Fibroblast of upper back skin (primary cell): ENCODE measurements at regions not wholly inside any gene's neighbourhood (a gene's known extent, or its start where the extent isn't known, plus 50 kb on each side); places are given as distances from the start of the nearest gene placed in this dataset.
"Not testable (repeated sequence)": the region's sequence is repeated elsewhere in the genome, so short reads cannot be mapped to it uniquely, and the experiment has no call there.

Source experiments
- DNase-seq: peaks from one replicate; pipeline ENCODE4 v3.0.0-alpha.2; 2013

DNA sequence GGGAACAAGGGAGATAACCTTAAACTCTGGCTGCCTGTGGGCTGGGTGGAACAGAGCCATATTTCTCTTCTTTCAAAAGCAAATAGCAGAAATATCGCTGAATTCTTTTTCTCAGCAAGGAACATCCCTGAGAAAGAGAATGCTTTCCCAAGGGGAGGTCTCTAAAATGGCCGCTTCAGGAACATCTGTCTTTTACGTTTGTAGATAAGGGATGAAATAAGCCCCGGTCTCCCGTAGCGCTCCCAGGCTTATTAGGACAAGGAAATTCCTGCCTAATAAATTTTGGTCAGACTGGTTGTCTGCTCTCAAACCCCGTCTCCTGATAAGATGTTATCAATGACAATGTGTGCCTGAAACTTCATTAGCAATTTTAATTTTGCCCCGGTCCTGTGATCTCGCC is 340.6 kb upstream of the IGFBP3 start:
- DNase-seq: not testable (repeated sequence)

GRCh38 chr7:46259947-46260346 is 338.9 kb upstream of the IGFBP3 start:
- DNase-seq: no peak

DNA sequence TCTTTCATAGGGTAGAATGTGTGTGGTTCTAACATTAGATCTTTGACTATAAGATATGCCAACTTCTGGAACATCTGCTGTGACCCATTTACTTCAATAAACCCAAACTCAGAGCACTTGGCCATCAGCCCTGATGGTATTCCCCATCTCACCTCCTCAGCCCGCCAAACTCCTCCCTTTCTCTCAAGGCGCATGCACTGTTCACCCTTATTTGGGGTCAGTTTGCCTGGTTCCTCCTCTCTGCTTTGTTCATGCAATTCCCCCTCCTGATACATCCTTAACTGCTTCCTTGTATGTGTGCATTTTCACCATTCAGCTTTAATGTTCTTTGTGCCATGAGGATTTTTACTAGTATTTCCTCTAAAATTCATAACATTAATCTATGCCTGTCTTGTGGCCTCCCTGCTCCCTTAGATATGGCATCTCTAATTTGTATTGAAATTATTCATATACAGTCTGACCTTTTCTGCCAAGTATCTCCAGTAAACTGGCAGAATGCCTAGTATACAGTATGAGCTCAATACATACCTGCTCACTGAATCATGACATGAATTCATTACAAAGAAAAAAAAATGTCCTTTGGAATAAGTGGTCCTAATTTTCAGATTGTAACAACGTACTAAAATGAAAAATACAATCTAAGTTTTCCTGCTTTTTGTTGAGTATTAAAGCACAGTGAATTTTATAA is 336.8 kb upstream of the IGFBP3 start:
- DNase-seq: peak; percentile 95

- DNase-seq: peak; percentile 45
These were observed 336.0 kb upstream of the IGFBP3 start for GRCh38 chr7:46256870-46257661.

DNA sequence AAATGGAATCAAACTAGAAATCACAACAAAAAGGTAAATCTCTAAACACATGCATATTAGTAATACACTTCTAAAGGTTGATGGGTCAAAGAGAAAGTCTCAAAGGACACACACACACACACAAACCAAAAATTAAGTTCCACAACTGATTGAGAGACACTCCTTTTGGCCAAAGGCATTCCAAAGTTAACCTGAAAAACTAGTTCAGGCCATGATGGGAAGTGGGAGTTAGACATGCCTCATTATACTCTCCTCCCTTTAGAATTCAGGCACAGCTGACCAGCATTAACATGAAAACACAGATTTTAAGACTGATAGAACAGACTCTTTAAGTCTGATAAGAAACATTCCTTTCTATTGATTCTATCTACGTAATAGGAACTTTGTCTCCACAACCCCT is 332.4 kb upstream of the IGFBP3 start:
- no peak for DNase-seq

GRCh38 chr7:46247664-46248063 is 326.6 kb upstream of the IGFBP3 start:
- DNase-seq: peak; percentile 22

GRCh38 chr7:46245586-46246111 is 324.6 kb upstream of the IGFBP3 start:
- DNase-seq: no peak

- peak; percentile 58 for DNase-seq
These were observed 323.7 kb upstream of the IGFBP3 start for GRCh38 chr7:46244757-46245156.

DNA sequence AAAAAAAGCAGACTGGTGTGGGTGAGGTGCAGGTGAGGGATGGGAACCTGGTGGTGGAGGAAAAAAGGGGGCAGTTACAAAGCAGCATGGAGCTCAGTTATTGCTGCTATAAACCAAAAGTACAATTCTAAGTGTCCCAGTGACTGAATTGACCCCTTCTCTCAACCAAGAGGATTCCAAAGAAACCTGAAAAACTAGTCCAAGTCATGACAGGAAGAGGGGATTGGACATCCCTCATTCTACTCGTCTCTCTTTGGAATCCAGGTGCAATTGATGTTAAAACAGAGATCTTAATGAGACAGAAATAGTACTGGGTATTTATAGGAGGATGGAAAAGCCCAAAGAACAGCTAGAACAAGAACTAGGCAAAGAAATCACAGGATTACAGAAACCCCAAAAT is 322.3 kb upstream of the IGFBP3 start:
- DNase-seq: no peak

DNA sequence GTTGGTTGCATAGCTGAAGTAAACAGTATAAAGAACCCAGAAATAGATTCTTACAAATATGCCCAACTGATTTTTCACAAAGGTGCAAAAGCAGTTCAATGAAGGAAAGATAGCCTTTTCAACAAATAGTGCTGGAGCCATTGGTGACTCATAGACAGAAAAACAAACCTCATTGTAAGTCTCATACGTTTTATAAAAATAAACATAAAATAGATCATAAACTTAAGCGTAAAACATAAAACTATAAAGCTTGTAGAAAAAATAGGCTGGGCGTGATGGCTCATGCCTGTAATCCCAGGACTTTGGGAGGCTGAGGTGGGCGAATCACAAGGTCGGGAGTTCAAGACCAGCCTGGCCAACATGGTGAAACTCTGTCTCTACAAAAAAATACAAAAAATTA is 318.8 kb upstream of the IGFBP3 start:
- no peak for DNase-seq

DNA sequence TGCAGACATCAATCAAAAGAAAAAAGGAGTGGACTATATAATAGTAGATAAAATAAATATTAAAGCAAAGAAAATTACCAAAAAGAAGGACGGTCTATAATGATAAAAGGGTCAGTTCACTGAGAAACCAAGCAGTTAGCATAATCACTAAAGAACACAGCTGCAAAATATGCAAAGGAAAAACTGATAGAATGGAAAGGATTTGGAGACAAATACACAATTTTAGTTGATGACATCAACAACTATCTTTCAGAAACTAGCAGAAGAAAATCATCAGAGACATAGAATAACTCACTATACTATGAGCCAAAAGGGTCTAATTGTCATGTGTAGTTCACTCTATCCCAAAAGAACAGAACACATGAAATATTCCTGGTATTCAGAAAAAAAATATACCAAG is 316.4 kb upstream of the IGFBP3 start:
- DNase-seq: no peak

DNA sequence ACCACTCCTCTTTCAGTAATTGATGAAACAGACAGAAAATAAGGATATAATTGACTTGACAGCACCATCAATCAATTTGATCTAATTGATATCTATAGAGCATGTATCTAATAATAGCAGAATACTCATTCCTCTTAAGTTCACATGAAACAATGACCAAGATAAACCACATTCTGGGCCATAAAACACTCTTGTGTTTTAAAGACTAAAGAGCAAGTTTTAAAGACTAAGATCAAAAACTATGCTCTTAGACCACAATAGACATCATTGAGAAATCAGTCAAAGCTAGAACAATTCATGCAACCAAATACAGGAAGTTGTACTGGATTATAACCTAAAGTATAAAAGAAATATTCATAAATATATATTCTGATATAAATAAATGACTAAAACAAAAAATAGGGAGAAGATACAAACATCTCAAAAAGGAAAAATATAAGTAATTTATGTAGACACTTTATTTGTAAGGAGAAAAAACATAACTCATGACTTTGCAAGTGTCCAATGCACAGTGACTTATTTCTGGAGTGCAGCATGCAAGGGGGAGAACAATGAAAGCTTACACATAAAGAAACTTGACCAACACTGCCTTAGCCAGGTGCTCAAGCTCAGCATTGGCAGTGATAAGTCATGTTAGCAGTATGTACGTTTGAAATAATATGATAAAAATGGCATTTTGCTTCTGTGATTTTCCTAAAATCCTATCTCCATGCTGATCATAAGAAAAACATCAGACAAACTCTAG is 312.7 kb upstream of the IGFBP3 start:
- peak; percentile 67 for DNase-seq

- DNase-seq: peak; percentile 85
These were observed 309.9 kb upstream of the IGFBP3 start for GRCh38 chr7:46230990-46231305.

DNA sequence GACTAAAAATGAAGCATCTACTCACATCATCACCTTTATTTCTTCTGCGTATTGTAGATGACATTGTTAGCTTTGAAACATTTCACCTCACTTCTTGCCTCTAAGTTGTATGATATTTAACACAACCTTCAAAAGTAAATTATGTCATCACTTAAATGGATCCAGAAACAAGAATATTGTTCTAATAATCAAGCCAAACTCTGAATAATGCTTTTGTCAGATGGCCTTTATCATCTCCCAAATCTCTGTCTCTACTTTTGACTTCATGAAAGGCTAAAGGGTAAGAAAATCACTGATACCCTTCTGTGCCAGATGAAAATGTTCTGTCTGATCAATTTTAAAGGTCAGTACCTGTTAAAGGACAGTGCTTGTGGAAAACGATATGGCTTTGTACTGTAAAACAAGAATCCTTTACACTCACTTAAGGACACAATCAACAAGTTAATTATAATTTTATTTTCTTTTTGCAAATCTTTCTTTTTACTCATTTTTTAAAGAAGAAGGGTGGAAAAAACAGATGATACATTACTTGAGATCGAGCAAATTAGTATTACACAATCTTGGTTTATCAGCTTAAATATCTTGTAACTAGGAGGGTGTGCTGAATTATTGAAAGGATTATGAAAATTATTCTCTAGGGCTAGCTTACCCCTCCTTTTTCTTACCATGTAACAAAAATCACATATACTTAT is 309.4 kb upstream of the IGFBP3 start:
- no peak for DNase-seq

- peak; percentile 87 for DNase-seq
These were observed 308.3 kb upstream of the IGFBP3 start for GRCh38 chr7:46229409-46229808.

GRCh38 chr7:46226860-46227259 is 305.8 kb upstream of the IGFBP3 start:
- DNase-seq: no peak

- no peak for DNase-seq
These were observed 303.3 kb upstream of the IGFBP3 start for GRCh38 chr7:46224363-46224762.

DNA sequence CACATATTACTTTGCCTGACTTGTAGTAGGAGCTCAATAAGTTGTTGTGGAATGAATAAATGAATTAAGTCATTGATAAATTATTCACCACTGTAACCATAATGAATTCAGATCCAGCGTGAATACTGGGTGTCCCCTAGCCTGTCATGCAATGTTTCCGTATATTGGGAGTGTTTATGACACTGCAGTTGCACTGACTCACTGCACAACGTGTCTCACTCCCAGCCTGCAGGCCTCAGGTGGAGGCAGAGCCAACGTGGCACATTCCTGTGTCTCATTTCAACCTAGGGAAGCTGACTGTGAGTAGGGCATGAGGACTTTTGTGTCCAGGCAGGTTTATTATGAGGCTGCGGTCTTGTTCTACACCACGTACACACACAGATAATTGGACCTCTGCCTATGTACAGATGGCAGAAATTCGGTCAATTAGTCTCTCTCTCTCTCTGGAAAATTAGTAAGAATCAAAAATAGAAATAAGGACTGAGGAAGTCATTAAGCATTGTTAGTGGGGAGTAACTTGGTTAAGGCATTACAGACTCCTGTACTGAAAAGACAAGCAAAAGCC is 299.1 kb upstream of the IGFBP3 start:
- peak; percentile 29 for DNase-seq

DNA sequence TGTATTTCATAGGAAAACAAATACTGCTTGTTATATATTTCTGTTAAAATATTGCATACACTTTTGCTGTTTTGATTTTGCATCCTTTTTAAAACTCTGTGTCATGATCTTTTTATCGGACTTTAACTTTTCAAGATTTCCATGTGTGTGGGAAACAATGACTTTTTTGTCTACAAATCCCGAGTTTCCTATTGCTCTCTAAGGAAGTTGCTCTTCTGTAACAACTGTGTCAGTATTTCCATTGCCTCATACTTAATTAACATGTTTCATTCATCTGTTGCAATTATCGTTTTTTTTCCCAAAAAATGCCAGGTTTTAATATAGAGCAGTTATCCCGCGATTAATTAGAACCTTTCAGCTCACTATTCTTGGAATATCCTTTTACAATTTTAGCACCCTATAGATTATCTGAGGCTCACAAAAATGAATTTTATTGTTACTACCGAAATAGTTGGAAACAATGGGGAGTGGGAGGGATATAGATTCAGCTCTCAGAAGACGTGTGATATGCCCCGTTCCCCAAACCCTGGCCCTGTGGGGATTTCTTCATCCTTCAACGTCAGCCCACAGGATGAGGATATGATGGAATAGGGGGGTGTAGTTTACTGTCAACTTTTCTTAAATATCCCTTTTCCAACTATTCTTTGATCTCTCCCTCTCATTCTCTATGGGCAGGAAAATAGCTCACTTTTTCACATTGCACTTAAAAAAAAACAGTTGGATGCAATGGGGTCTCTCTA is 297.6 kb upstream of the IGFBP3 start:
- no peak for DNase-seq

- DNase-seq: no peak
These were observed 295.0 kb upstream of the IGFBP3 start for GRCh38 chr7:46215987-46216567.

DNA sequence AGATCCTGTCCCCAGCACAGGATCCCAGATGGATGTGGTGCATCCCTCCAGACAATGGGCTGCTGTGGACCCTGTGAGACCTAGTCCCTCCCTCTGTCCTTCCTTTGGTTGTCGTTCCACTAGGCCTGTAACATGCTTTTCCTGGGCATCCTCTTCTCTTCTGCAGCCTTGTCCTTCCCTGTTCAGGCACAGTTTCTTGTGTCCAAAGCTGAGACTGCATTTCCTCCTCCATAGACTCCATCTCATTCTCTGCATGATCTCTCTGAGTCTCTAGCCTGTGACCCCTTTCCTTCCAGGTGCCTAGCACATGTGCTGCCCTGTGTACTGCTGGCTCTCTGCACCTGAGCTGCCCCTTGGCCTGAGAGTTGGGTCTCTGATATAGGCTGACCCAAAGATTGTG is 293.5 kb upstream of the IGFBP3 start:
- DNase-seq: no peak

DNA sequence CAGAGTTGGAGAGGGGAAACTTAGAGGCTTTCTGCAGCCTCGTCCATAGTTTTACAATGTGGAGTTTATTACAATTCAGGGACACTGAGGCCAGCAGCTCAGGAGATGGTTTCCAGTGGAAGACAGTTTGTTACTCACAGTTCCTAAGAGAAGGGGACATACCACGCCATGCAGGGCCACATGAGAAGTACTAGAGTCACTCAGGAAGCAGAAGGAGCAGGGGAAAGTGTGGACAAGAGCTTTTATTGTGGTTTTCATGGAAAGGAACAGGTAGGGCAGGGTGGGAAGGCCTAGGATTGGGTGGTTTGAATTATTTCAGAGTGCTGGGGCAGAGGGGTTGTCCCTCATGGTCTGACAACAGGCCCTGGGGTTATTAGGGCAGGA is 292.1 kb upstream of the IGFBP3 start:
- no peak for DNase-seq
